B cell (primary cell): ENCODE measurements at regions not wholly inside any gene's neighbourhood (a gene's known extent, or its start where the extent isn't known, plus 50 kb on each side); places are given as distances from the start of the nearest gene placed in this dataset.

ENCODE experiments used
- ATAC-seq: fragments of 200-7000 bp; cut with Tn5 transposase; one replicate; pipeline ENCODE4 v1.10.0; 2021; ENCODE audit warnings: low read depth, mild to moderate bottlenecking, moderate number of reproducible peaks, moderate library complexity
- CTCF ChIA-PET: fragments of 350-600 bp; sonication (Branson Sonifier 250); formaldehyde crosslinking; loops from one replicate; lab custom pipeline; 2021; ENCODE audit warnings: antibody characterized with exemption, inconsistent platforms; lab: Charles Lee
- POLR2A ChIA-PET: fragments of 350-600 bp; sonication (Branson Sonifier 250); formaldehyde crosslinking; loops from one replicate; lab custom pipeline; 2021; ENCODE audit warnings: antibody characterized with exemption; lab: Charles Lee
- DNase-seq: peaks from one replicate; pipeline ENCODE4 v3.0.0; 2013
- H2AFZ ChIP-seq: 2 replicates; pipeline ENCODE4 v1.6.1; 2012; ENCODE audit warnings: mild to moderate bottlenecking, low read depth, low read length; ENCODE audit not compliant: insufficient read depth, poor library complexity, severe bottlenecking
- H3K27ac ChIP-seq, 2 donors: 1 replicate in 1 of 2; 2 replicates in 1 of 2; pipeline ENCODE4 v1.5.1; 2012 to 2013; ENCODE audit warnings: low read length in 2 of 2, mild to moderate bottlenecking in 2 of 2, moderate library complexity in 1 of 2
- H3K27me3 ChIP-seq, 4 experiments: fragments of 200-600 bp in 1 of 4; sonication (generic) in 1 of 4; replicated peaks in 1 of 4; 1 replicate in 2 of 4; 2 replicates in 2 of 4; pipeline versions ENCODE4 v1.6.1 to v1.7.0; 2013 to 2016; ENCODE audit warnings: low read length in 3 of 4, mild to moderate bottlenecking in 2 of 4, mixed read lengths in 1 of 4, moderate library complexity in 1 of 4; ENCODE audit not compliant: insufficient read depth in 4 of 4, control insufficient read depth in 3 of 4; ENCODE audit errors: control extremely low read depth in 1 of 4
- H3K36me3 ChIP-seq, 2 experiments: replicated peaks in 1 of 2; 1 replicate in 1 of 2; 2 replicates in 1 of 2; pipeline versions ENCODE4 v1.6.1 to v1.7.1; 2013; ENCODE audit warnings: low read length in 1 of 2; ENCODE audit not compliant: insufficient read depth in 2 of 2, control insufficient read depth in 1 of 2; ENCODE audit errors: control extremely low read depth in 1 of 2, extremely low read depth in 1 of 2
- H3K4me1 ChIP-seq, 2 donors: fragments of 200-600 bp in 1 of 2; sonication (generic) in 1 of 2; 1 replicate in 1 of 2; 2 replicates in 1 of 2; pipeline versions ENCODE4 v1.5.1 to v1.6.1; 2013 to 2017; ENCODE audit warnings: low read length in 2 of 2; ENCODE audit not compliant: control insufficient read depth in 2 of 2, insufficient read depth in 2 of 2
- H3K4me2 ChIP-seq: replicated peaks from 2 replicates; pipeline ENCODE3; 2012; ENCODE audit warnings: mild to moderate bottlenecking, low read depth, low read length; ENCODE audit not compliant: poor library complexity, severe bottlenecking
- H3K4me3 ChIP-seq, 5 experiments: fragments of 200-600 bp in 1 of 5; sonication (generic) in 1 of 5; 1 replicate in 3 of 5; 2 replicates in 2 of 5; pipeline versions ENCODE4 v1.5.1 to v1.7.0; 2011 to 2016; ENCODE audit warnings: low read length in 4 of 5, mild to moderate bottlenecking in 4 of 5, low read depth in 2 of 5, control low read depth in 1 of 5, moderate library complexity in 1 of 5; ENCODE audit not compliant: insufficient read depth in 1 of 5; ENCODE audit errors: control extremely low read depth in 1 of 5, extremely low read depth in 1 of 5
- H3K79me2 ChIP-seq: fragments of 200-600 bp; sonication (generic); one replicate; pipeline ENCODE4 v1.6.0; 2016; ENCODE audit warnings: low read length; ENCODE audit not compliant: control insufficient read depth, insufficient read depth
- H3K9ac ChIP-seq: fragments of 200-600 bp; sonication (generic); 2 replicates; pipeline ENCODE4 v1.6.1; 2017; ENCODE audit warnings: mild to moderate bottlenecking, low read length, moderate library complexity
- H3K9me3 ChIP-seq, 3 donors: one replicate each; pipeline versions ENCODE4 v1.6.1 to v1.7.1; 2013; ENCODE audit warnings: low read length in 2 of 3; ENCODE audit not compliant: control insufficient read depth in 2 of 3, insufficient read depth in 1 of 3; ENCODE audit errors: control extremely low read depth in 1 of 3
- H4K20me1 ChIP-seq: 2 replicates; pipeline ENCODE4 v1.6.0; 2012; ENCODE audit warnings: mild to moderate bottlenecking, low read length; ENCODE audit not compliant: insufficient read depth, control insufficient read depth, poor library complexity, severe bottlenecking
- H3K27ac Mint-ChIP-seq: one replicate; pipeline ENCODE4 v1.8.0; 2021; ENCODE audit warnings: mixed read lengths
- H3K27me3 Mint-ChIP-seq: one replicate; pipeline ENCODE4 v1.8.0; 2021; ENCODE audit warnings: mixed read lengths
- H3K4me1 Mint-ChIP-seq: one replicate; pipeline ENCODE4 v1.8.0; 2021; ENCODE audit warnings: mixed read lengths
- H3K4me3 Mint-ChIP-seq: one replicate; pipeline ENCODE4 v1.8.0; 2021; ENCODE audit warnings: mixed read lengths
- H3K9me3 Mint-ChIP-seq: one replicate; pipeline ENCODE4 v1.8.0; 2022; ENCODE audit warnings: mixed read lengths; ENCODE audit not compliant: insufficient read depth
- CTCF ChIP-seq: fragments of 200-600 bp; IDR thresholded peaks from one replicate; pipeline ENCODE4 v1.8.0; 2022; ENCODE audit warnings: antibody characterized with exemption, mild to moderate bottlenecking
- EZH2 ChIP-seq: IDR thresholded peaks from 2 replicates; pipeline ENCODE4 v1.6.1; 2012; ENCODE audit warnings: borderline replicate concordance, low read depth, mild to moderate bottlenecking, moderate library complexity, low read length; ENCODE audit not compliant: insufficient read depth, poor library complexity, severe bottlenecking
- WGBS: methylation state at CpG from one replicate; pipeline ENCODE4 v1.1.5; 2013; ENCODE audit warnings: missing lambda C conversion rate; ENCODE audit not compliant: insufficient coverage; 5-methylcytosine and 5-hydroxymethylcytosine counted together
- intact Hi-C: fragments of 100-400 bp; cut with micrococcal nuclease; formaldehyde crosslinking; loops from one replicate; pipeline ENCODE4 v1.10.0; 2022

GRCh38 chr3:10669490-10670048 lies 146.5 kb upstream of the SLC6A11 start:
- no peak overlapping the region for H3K9ac ChIP-seq
- no peak for ATAC-seq
- H3K4me1 ChIP-seq: no peaks in the 10 kb centered on the region
- H3K9me3 ChIP-seq: no peaks in the 10 kb centered on the region
- Mint-ChIP-seq H3K27ac (no peak overlapping the region), H3K4me1 (peaks cover 4% of the 10 kb centered on the region), H3K27me3 (peaks cover 34% of the 10 kb centered on the region), H3K9me3 (no peaks in the 10 kb centered on the region), H3K4me3 (no peak overlapping the region)
- no peaks in the 10 kb centered on the region for H3K36me3 ChIP-seq
- CTCF ChIA-PET: no interaction called here
- no peak overlapping the region for H3K4me3 ChIP-seq
- peaks cover 0 to 9% (median 2%) of the 10 kb centered on the region in 4 experiments for H3K27me3 ChIP-seq
- POLR2A ChIA-PET: no interaction called here
- no peak overlapping the region for H3K4me2 ChIP-seq
- 89% methylated on average over 5 of the region's 6 CpGs for WGBS
- no peak overlapping the region for H2AFZ ChIP-seq
- no peak overlapping the region for H3K27ac ChIP-seq
- no peaks in the 10 kb centered on the region for H4K20me1 ChIP-seq
- intact Hi-C loops: no loop called here
- no peaks in the 10 kb centered on the region for H3K79me2 ChIP-seq
- TF ChIP-seq CTCF (no peak), EZH2 (no peak)
- DNase-seq: no peak

GRCh38 chr3:10672422-10672821 lies 143.6 kb upstream of the SLC6A11 start:
- Mint-ChIP-seq H3K4me3 (no peak overlapping the region), H3K9me3 (no peaks in the 10 kb centered on the region), H3K27me3 (peaks cover 26% of the 10 kb centered on the region), H3K4me1 (no peaks in the 10 kb centered on the region), H3K27ac (no peak overlapping the region)
- ATAC-seq (no peak), DNase-seq (no peak)
- Histone ChIP-seq H3K27me3 (peaks cover 0 to 2% (median 0%) of the 10 kb centered on the region in 4 experiments), H3K4me2 (no peak overlapping the region), H3K79me2 (no peaks in the 10 kb centered on the region), H3K27ac (no peak overlapping the region), H4K20me1 (no peaks in the 10 kb centered on the region), H3K4me1 (no peaks in the 10 kb centered on the region), H3K36me3 (no peaks in the 10 kb centered on the region), H3K9me3 (no peaks in the 10 kb centered on the region), H3K9ac (no peak overlapping the region), H3K4me3 (no peak overlapping the region), H2AFZ (no peak overlapping the region)
- intact Hi-C loops: no loop called here
- WGBS: 100% methylated on average over 2 of the region's 5 CpGs
- TF ChIP-seq CTCF: no peak
- no peak for TF ChIP-seq EZH2
- ChIA-PET POLR2A (no interaction called here), CTCF (no interaction called here)
